Prostate gland (tissue), 2 donors: ENCODE measurements at regions not wholly inside any gene's neighbourhood (a gene's known extent, or its start where the extent isn't known, plus 50 kb on each side); places are given as distances from the start of the nearest gene placed in this dataset.

Experiments
- POLR2A ChIP-seq: fragments of 450-650 bp; IDR thresholded peaks from one replicate; pipeline ENCODE4 v1.6.1; 2016; ENCODE audit warnings: antibody characterized with exemption, mild to moderate bottlenecking
- POLR2AphosphoS5 ChIP-seq: sonication (generic); formaldehyde crosslinking; IDR thresholded peaks from one replicate; pipeline ENCODE4 v1.6.1; 2017; ENCODE audit warnings: antibody characterized with exemption
- TF ChIP-seq, protein P1 (sequence below), 4 experiments: fragments of 200-600 bp in 2 of 4; fragments of 450-650 bp in 2 of 4; sonication (generic) in 2 of 4; IDR thresholded peaks; 1 replicate in 3 of 4; 2 replicates in 1 of 4; pipeline ENCODE4 v1.5.1; 2016 to 2019; ENCODE audit warnings: antibody characterized with exemption in 4 of 4, mild to moderate bottlenecking in 2 of 4, moderate library complexity in 2 of 4

DNA sequence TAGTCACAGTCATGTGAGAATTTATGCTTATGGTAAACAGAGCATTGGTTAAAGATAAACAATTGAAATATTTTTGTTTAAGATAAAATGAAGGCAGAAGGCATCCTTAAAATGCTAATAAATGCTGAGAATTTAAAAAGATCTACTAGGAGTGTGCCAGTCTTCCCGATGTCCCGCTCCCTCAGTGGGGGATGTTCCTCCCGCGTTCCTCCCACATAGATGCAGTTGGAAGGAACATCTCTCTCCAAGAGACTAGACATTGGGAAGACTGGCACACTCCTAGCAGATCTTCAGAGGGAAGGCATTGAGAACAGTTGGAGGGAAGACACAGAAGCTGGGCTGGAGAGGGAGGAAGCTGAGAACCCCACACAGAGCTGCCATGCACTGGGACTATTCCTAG lies 203.3 kb downstream of the EDN1 start:
- TF ChIP-seq, protein P1, sequence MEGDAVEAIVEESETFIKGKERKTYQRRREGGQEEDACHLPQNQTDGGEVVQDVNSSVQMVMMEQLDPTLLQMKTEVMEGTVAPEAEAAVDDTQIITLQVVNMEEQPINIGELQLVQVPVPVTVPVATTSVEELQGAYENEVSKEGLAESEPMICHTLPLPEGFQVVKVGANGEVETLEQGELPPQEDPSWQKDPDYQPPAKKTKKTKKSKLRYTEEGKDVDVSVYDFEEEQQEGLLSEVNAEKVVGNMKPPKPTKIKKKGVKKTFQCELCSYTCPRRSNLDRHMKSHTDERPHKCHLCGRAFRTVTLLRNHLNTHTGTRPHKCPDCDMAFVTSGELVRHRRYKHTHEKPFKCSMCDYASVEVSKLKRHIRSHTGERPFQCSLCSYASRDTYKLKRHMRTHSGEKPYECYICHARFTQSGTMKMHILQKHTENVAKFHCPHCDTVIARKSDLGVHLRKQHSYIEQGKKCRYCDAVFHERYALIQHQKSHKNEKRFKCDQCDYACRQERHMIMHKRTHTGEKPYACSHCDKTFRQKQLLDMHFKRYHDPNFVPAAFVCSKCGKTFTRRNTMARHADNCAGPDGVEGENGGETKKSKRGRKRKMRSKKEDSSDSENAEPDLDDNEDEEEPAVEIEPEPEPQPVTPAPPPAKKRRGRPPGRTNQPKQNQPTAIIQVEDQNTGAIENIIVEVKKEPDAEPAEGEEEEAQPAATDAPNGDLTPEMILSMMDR (IDR thresholded peaks at IDR 0.05), result no peak
- no peak for TF ChIP-seq POLR2A
- no peak for TF ChIP-seq POLR2AphosphoS5
